ENCODE measurements at regions not wholly inside any gene's neighbourhood (a gene's known extent, or its start where the extent isn't known, plus 50 kb on each side); places are given as distances from the start of the nearest gene placed in this dataset.

DNA sequence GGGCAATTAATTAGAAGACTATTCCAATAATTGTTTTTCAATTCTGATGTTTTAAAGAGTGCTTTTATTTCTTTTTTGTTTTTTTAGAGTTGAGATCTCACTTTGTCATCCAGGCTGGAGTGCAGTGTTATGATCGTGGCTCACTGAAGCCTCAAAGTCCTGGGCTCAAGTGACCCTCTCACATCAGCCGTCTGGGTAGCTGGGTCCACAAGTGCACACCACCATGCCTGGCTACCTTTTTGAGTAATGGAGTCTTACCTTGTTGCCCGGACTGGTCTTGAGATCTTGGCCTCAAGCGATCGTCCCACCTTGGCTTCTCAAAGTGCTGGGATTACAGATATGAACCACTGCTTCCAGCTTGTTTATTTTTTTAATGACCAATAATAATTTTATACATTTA lies 207.8 kb downstream of the NDFIP2 start:
- Histone ChIP-seq H3K27ac (ENCODE audit: insufficient read depth, low read length) (no peak overlapping the region), H4K8ac (ENCODE audit: low read depth in 2 of 2, low read length in 2 of 2) (no peak overlapping the region), H4K20me1 (ENCODE audit: insufficient read depth, low read length) (no peaks in the 10 kb centered on the region), H3K9ac (ENCODE audit: low read depth, low read length) (no peak overlapping the region), H4K5ac (ENCODE audit: low read depth, low read length) (no peak overlapping the region), H2AK5ac (ENCODE audit: low read depth, low read length) (no peak overlapping the region), H3K4ac (ENCODE audit: low read depth, low read length) (no peak overlapping the region), H3K27me3 (ENCODE audit: control insufficient read depth, insufficient read depth, low read length) (no peaks in the 10 kb centered on the region), H3K79me1 (ENCODE audit: low read depth in 1 of 2, low read length in 2 of 2) (no peaks in the 10 kb centered on the region), H3K23ac (ENCODE audit: low read depth, low read length) (no peak overlapping the region), H2BK5ac (ENCODE audit: low read depth, low read length, poor library complexity, severe bottlenecking) (no peak overlapping the region), H4K91ac (ENCODE audit: insufficient read depth, low read depth, low read length) (no peak overlapping the region), H2AFZ (replicated peaks; ENCODE audit: low read length, poor library complexity) (no peak overlapping the region), H2BK120ac (ENCODE audit: low read depth, low read length) (no peak overlapping the region), H2BK20ac (ENCODE audit: low read depth, low read length) (no peak overlapping the region), H3K9me1 (ENCODE audit: insufficient read depth, low read length) (no peaks in the 10 kb centered on the region), H2BK15ac (ENCODE audit: low read depth, low read length) (no peak overlapping the region), H2AK9ac (replicated peaks; ENCODE audit: low read depth, low read length, poor library complexity) (no peak overlapping the region), H3K56ac (ENCODE audit: extremely low read depth, insufficient read depth, low read length) (no peak overlapping the region), H3K4me3 (ENCODE audit: insufficient read depth, low read depth, low read length) (no peak overlapping the region), H3K14ac (replicated peaks; ENCODE audit: low read depth, low read length) (no peak overlapping the region), H3K36me3 (ENCODE audit: control insufficient read depth, insufficient read depth, low read length) (no peaks in the 10 kb centered on the region), H3K4me2 (ENCODE audit: low read depth, low read length) (no peak overlapping the region), H3K9me3 (ENCODE audit: control insufficient read depth, insufficient read depth, low read length) (no peaks in the 10 kb centered on the region), H3K4me1 (ENCODE audit: control insufficient read depth, insufficient read depth, low read length) (no peaks in the 10 kb centered on the region), H3K18ac (ENCODE audit: low read depth, low read length) (no peak overlapping the region)
- in situ Hi-C loops (cut with MboI; ENCODE audit: low sequenced_read_pairs) = no loop called here
- BruUV-seq (replicated peaks) = no TSS peak
- TF ChIP-seq MAZ (IDR thresholded peaks at IDR 0.05; ENCODE audit: borderline replicate concordance, low read depth, low read length) (no peak), CEBPB (IDR thresholded peaks at IDR 0.05; ENCODE audit: low read depth, low read length) (no peak), CHD1 (IDR thresholded peaks at IDR 0.05; ENCODE audit: low read depth, low read length) (no peak), RCOR1 (IDR thresholded peaks at IDR 0.05; ENCODE audit: insufficient replicate concordance, low read length) (no peak), POLR2A (IDR thresholded peaks at IDR 0.05; ENCODE audit: low read depth, low read length) (no peak), BHLHE40 (IDR thresholded peaks at IDR 0.05; ENCODE audit: low read depth, low read length) (no peak), NFE2L2 (IDR thresholded peaks at IDR 0.05; ENCODE audit: low read depth, low read length) (no peak), FOS (IDR thresholded peaks at IDR 0.05; ENCODE audit: low read depth, low read length) (no peak), SMC3 (IDR thresholded peaks at IDR 0.05; ENCODE audit: low read depth, low read length) (no peak), MAFK (IDR thresholded peaks at IDR 0.05; ENCODE audit: low read depth, low read length) (no peak), RAD21 (IDR thresholded peaks at IDR 0.05; ENCODE audit: low read length) (no peak), MXI1 (IDR thresholded peaks at IDR 0.05; ENCODE audit: borderline replicate concordance, low read depth, low read length) (no peak), RFX5 (IDR thresholded peaks at IDR 0.05; ENCODE audit: low read depth, low read length) (no peak)
- WGBS, 2 experiments (ENCODE audit: extremely low coverage in 2 of 2, insufficient read length in 1 of 2) = 100% methylated on average over 1 of the region's 5 CpGs; no CpG with 5 or more reads in 1 of the 2 experiments
- dilution Hi-C loops (cut with HindIII; ENCODE audit: low sequenced_read_pairs, unreplicated experiment) = no loop called here
- no peak for ATAC-seq (ENCODE audit: low read depth)
- intact Hi-C loops (cut with micrococcal nuclease) = no loop called here
- POLR2A ChIA-PET (ENCODE audit: unreplicated experiment) = no interaction called here
- CTCF ChIA-PET = interaction anchor here (1.5 kb wide), 1 partner anchor 17 kb away, joined by 3 read pairs; no protein-coding TSS in a partner anchor
- no peak for DNase-seq

All from IMR-90 (cell line).